HL-60 (cell line): ENCODE measurements at regions not wholly inside any gene's neighbourhood (a gene's known extent, or its start where the extent isn't known, plus 50 kb on each side); places are given as distances from the start of the nearest gene placed in this dataset.
"Not testable (repeated sequence)": the region's sequence is repeated elsewhere in the genome, so short reads cannot be mapped to it uniquely, and the experiment has no call there.

Source experiments
- DNase-seq, 2 experiments: peaks; one replicate each; pipeline ENCODE4 v3.0.0-alpha.2; 2010 to 2020; ENCODE audit warnings: low read depth in 1 of 2, low spot score in 1 of 2
- H3K27ac ChIP-seq: fragments of 250-450 bp; sonication (Bioruptor Pico); replicated peaks from 2 replicates; pipeline ENCODE4 v1.5.1; 2020; ENCODE audit warnings: mild to moderate bottlenecking, moderate library complexity
- H3K27me3 ChIP-seq: fragments of 250-450 bp; sonication (Bioruptor Pico); 2 replicates; pipeline ENCODE4 v1.5.1; 2021; ENCODE audit warnings: mild to moderate bottlenecking, moderate library complexity; ENCODE audit not compliant: insufficient read depth, poor library complexity, severe bottlenecking
- H3K4me3 ChIP-seq: replicated peaks from 2 replicates; pipeline ENCODE4 v1.5.1; 2011; ENCODE audit warnings: mild to moderate bottlenecking, control low read depth, low read length; ENCODE audit not compliant: insufficient read depth
- GABPA ChIP-seq: IDR thresholded peaks from 2 replicates; pipeline ENCODE4 v1.6.1; 2012; ENCODE audit warnings: low read depth
- POLR2AphosphoS5 ChIP-seq: IDR thresholded peaks from 2 replicates; pipeline ENCODE4 v1.6.1; 2012; ENCODE audit warnings: low read depth
- SPI1 ChIP-seq: IDR thresholded peaks from 2 replicates; pipeline ENCODE4 v1.6.1; 2012; ENCODE audit warnings: low read depth, mild to moderate bottlenecking, borderline replicate concordance
- TF ChIP-seq, protein P1 (sequence below): IDR thresholded peaks from 2 replicates; pipeline ENCODE4 v1.6.1; 2012; ENCODE audit warnings: low read depth; ENCODE audit not compliant: insufficient replicate concordance
- TF ChIP-seq, protein P2 (sequence below): IDR thresholded peaks from one replicate; pipeline ENCODE4 v1.5.1; 2011; ENCODE audit warnings: low read length, control low read depth, inconsistent platforms; ENCODE audit not compliant: insufficient read depth

DNA sequence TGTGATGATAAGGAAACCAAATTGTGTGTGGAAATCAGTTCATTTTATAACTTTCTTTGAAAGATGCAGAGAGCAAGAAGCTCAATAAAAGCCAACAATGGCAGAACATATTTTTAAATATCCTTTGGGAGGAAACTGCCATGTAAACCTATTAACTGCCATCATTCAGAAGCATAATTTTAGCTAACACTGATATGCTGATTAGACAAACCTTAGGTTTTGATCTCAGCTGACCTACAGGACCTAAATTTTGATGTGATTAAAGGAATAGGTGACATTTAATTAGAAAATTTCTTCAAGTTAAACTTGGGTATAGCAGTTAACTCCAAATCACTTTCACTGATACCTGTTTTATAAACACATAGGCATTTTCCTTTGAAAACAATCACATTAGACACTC is 187.1 kb downstream of the TFAP2B start:
- no peak for DNase-seq
- Histone ChIP-seq H3K27me3 (no peaks in the 10 kb centered on the region), H3K27ac (no peak overlapping the region), H3K4me3 (no peak overlapping the region)
- TF ChIP-seq, protein P1, sequence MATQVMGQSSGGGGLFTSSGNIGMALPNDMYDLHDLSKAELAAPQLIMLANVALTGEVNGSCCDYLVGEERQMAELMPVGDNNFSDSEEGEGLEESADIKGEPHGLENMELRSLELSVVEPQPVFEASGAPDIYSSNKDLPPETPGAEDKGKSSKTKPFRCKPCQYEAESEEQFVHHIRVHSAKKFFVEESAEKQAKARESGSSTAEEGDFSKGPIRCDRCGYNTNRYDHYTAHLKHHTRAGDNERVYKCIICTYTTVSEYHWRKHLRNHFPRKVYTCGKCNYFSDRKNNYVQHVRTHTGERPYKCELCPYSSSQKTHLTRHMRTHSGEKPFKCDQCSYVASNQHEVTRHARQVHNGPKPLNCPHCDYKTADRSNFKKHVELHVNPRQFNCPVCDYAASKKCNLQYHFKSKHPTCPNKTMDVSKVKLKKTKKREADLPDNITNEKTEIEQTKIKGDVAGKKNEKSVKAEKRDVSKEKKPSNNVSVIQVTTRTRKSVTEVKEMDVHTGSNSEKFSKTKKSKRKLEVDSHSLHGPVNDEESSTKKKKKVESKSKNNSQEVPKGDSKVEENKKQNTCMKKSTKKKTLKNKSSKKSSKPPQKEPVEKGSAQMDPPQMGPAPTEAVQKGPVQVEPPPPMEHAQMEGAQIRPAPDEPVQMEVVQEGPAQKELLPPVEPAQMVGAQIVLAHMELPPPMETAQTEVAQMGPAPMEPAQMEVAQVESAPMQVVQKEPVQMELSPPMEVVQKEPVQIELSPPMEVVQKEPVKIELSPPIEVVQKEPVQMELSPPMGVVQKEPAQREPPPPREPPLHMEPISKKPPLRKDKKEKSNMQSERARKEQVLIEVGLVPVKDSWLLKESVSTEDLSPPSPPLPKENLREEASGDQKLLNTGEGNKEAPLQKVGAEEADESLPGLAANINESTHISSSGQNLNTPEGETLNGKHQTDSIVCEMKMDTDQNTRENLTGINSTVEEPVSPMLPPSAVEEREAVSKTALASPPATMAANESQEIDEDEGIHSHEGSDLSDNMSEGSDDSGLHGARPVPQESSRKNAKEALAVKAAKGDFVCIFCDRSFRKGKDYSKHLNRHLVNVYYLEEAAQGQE = no peak
- TF ChIP-seq GABPA (no peak), SPI1 (no peak), POLR2AphosphoS5 (no peak)
- TF ChIP-seq, protein P2, sequence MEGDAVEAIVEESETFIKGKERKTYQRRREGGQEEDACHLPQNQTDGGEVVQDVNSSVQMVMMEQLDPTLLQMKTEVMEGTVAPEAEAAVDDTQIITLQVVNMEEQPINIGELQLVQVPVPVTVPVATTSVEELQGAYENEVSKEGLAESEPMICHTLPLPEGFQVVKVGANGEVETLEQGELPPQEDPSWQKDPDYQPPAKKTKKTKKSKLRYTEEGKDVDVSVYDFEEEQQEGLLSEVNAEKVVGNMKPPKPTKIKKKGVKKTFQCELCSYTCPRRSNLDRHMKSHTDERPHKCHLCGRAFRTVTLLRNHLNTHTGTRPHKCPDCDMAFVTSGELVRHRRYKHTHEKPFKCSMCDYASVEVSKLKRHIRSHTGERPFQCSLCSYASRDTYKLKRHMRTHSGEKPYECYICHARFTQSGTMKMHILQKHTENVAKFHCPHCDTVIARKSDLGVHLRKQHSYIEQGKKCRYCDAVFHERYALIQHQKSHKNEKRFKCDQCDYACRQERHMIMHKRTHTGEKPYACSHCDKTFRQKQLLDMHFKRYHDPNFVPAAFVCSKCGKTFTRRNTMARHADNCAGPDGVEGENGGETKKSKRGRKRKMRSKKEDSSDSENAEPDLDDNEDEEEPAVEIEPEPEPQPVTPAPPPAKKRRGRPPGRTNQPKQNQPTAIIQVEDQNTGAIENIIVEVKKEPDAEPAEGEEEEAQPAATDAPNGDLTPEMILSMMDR = no peak

DNA sequence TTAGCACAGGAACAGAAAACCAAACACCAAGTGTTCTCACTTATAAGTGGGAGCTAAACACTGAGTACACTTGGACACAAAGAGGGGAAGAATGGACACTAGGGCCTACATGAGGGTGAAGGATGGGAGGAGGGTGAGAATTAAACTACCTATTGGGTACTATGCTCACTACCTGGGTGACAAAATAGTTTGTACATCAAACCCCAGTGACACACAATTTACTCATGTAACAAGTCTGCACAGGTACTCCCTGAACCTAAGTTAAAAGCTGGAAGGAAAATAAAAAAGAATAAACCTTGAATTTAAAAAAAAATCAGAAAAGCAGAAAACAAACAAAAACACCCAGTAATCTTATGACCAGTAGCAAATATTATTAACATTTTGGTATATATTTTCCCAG is 188.6 kb downstream of the TFAP2B start:
- H3K27ac ChIP-seq = no peak overlapping the region
- TF ChIP-seq SPI1 (no peak), POLR2AphosphoS5 (no peak), GABPA (no peak)
- TF ChIP-seq, protein P1 = no peak
- TF ChIP-seq, protein P2 = no peak
- H3K27me3 ChIP-seq = no peaks in the 10 kb centered on the region
- no peak for DNase-seq
- H3K4me3 ChIP-seq = no peak overlapping the region

DNA sequence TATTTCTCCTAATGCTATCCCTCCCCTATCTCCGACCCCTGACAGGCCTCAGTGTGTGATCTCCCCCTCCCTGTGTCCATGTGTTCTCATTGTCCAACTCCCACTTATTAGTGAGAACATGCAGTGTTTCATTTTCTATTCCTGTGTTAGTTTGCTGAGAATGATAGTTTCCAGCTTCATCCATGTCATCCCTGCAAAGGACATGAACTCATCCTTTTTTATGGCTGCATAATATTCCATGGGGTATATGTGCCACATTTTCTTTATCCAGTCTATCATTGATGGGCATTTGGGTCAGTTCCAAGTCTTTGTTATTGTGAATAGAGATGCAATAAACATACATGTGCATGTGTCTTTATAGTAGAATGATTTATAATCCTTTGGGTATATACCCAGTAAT is 190.0 kb downstream of the TFAP2B start:
- H3K27ac ChIP-seq, DNase-seq, H3K27me3 ChIP-seq, H3K4me3 ChIP-seq: not testable (repeated sequence)

DNA sequence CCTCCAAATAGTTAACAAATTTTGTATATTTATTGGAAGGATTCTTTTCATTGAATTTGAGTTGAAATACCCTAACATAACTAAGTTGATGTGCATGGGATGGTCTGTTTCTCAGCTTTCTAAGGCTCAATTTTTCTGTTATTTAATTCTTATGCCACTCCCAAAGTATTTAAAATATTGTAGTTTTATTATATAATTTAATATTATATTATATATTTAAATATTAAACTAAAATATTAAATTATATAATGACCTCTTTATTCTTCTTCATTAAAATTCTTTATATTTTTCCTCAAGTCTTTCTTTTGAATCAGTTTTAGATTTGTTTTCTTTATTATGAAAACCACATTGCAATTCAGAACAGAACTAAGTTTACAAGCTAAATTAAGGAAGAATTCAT is 194.7 kb downstream of the TFAP2B start:
- TF ChIP-seq SPI1 (no peak), GABPA (no peak), POLR2AphosphoS5 (no peak)
- TF ChIP-seq, protein P2 = no peak
- Histone ChIP-seq H3K27me3 (no peaks in the 10 kb centered on the region), H3K4me3 (no peak overlapping the region), H3K27ac (no peak overlapping the region)
- DNase-seq = no peak
